Hematopoietic multipotent progenitor cell treated with erythropoietin and hydrocortisone succinate and interleukin-3 and kit ligand, for 17 days (in vitro differentiated cells): ENCODE measurements at regions not wholly inside any gene's neighbourhood (a gene's known extent, or its start where the extent isn't known, plus 50 kb on each side); places are given as distances from the start of the nearest gene placed in this dataset.
"Not testable (repeated sequence)": the region's sequence is repeated elsewhere in the genome, so short reads cannot be mapped to it uniquely, and the experiment has no call there.

Experiments
- DNase-seq: peaks from one replicate; pipeline ENCODE4 v3.0.0-alpha.2; 2015; ENCODE audit warnings: low spot score

- DNase-seq, result no peak
These were observed 295.0 kb downstream of the OMA1 start for GRCh38 chr1:58251430-58252073.

- DNase-seq, result no peak
These were observed 296.0 kb downstream of the OMA1 start for GRCh38 chr1:58250587-58250948.

GRCh38 chr1:58249737-58250586 lies 296.6 kb downstream of the OMA1 start:
- DNase-seq, result no peak

- no peak for DNase-seq
These were observed 297.2 kb downstream of the OMA1 start for GRCh38 chr1:58249388-58249736.

- DNase-seq, result no peak
These were observed 297.7 kb downstream of the OMA1 start for GRCh38 chr1:58248791-58249190.

- DNase-seq, result no peak
These were observed 298.5 kb downstream of the OMA1 start for GRCh38 chr1:58248072-58248471.

GRCh38 chr1:58246549-58246948 lies 300.0 kb downstream of the OMA1 start:
- no peak for DNase-seq

GRCh38 chr1:58244872-58245271 lies 301.7 kb downstream of the OMA1 start:
- DNase-seq, result no peak

- DNase-seq, result no peak
These were observed 307.7 kb downstream of the OMA1 start for GRCh38 chr1:58238846-58239245.

- DNase-seq, result no peak
These were observed 312.8 kb downstream of the OMA1 start for GRCh38 chr1:58233729-58234128.

GRCh38 chr1:58231204-58231603 lies 315.3 kb downstream of the OMA1 start:
- DNase-seq, result no peak

GRCh38 chr1:58227604-58228003 lies 318.9 kb downstream of the OMA1 start:
- no peak for DNase-seq

- no peak for DNase-seq
These were observed 323.0 kb downstream of the OMA1 start for GRCh38 chr1:58223522-58223921.

GRCh38 chr1:58220836-58221472 lies 325.6 kb downstream of the OMA1 start:
- DNase-seq, result no peak

- not testable (repeated sequence) for DNase-seq
These were observed 330.4 kb downstream of the OMA1 start for GRCh38 chr1:58216169-58216568.

- no peak for DNase-seq
These were observed 331.9 kb downstream of the OMA1 start for GRCh38 chr1:58214674-58215073.

GRCh38 chr1:58211869-58212268 lies 334.7 kb downstream of the OMA1 start:
- no peak for DNase-seq

GRCh38 chr1:58209575-58209974 lies 337.0 kb downstream of the OMA1 start:
- no peak for DNase-seq

- DNase-seq, result no peak
These were observed 339.8 kb downstream of the OMA1 start for GRCh38 chr1:58206749-58207148.

- DNase-seq, result no peak
These were observed 342.2 kb downstream of the OMA1 start for GRCh38 chr1:58204284-58204683.

- no peak for DNase-seq
These were observed 344.9 kb downstream of the OMA1 start for GRCh38 chr1:58201492-58202106.

- DNase-seq, result no peak
These were observed 346.1 kb downstream of the OMA1 start for GRCh38 chr1:58200437-58200836.

- DNase-seq, result no peak
These were observed 348.7 kb downstream of the OMA1 start for GRCh38 chr1:58197811-58198210.
